ENCODE measurements at regions not wholly inside any gene's neighbourhood (a gene's known extent, or its start where the extent isn't known, plus 50 kb on each side); places are given as distances from the start of the nearest gene placed in this dataset.

DNA sequence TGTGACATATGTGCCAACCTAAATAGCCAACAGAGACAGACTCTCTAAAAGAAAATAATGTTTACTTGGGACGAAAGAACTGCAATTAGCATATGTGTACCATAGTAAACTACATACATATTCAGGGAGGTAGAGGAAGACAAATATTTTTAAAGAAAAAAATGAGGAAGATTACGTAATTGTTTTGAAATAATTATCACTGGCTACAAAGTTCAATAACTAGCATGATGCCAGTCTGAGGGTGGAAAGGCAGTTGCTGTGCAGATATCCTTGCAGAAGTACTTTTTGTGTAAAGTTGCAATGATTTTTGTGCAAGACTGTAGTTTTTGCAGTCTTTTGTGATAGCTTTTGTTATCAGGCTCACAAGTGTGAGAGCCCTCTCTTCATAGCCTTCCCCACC, 103.3 kb upstream of the ANO5 start:
- TF ChIP-seq POLR2A (IDR thresholded peaks at IDR 0.05): no peak
- TF ChIP-seq, protein P1, sequence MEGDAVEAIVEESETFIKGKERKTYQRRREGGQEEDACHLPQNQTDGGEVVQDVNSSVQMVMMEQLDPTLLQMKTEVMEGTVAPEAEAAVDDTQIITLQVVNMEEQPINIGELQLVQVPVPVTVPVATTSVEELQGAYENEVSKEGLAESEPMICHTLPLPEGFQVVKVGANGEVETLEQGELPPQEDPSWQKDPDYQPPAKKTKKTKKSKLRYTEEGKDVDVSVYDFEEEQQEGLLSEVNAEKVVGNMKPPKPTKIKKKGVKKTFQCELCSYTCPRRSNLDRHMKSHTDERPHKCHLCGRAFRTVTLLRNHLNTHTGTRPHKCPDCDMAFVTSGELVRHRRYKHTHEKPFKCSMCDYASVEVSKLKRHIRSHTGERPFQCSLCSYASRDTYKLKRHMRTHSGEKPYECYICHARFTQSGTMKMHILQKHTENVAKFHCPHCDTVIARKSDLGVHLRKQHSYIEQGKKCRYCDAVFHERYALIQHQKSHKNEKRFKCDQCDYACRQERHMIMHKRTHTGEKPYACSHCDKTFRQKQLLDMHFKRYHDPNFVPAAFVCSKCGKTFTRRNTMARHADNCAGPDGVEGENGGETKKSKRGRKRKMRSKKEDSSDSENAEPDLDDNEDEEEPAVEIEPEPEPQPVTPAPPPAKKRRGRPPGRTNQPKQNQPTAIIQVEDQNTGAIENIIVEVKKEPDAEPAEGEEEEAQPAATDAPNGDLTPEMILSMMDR (IDR thresholded peaks at IDR 0.05): no peak

Data from sigmoid colon (tissue), 3 donors.